ENCODE measurements at regions not wholly inside any gene's neighbourhood (a gene's known extent, or its start where the extent isn't known, plus 50 kb on each side); places are given as distances from the start of the nearest gene placed in this dataset.

- Histone ChIP-seq H3K4me3 (no peak overlapping the region), H3K4me1 (peaks cover 18% of the 10 kb centered on the region), H4K20me1 (ENCODE audit: low read depth) (no peaks in the 10 kb centered on the region), H3K9ac (no peak overlapping the region), H3K4me2 (no peak overlapping the region), H3K9me3 (ENCODE audit: low read depth) (no peaks in the 10 kb centered on the region), H3K27me3 (no peaks in the 10 kb centered on the region), H3F3A (ENCODE audit: low read depth) (no peaks in the 10 kb centered on the region), H3K79me2 (ENCODE audit: low read depth) (no peaks in the 10 kb centered on the region), H3K36me3 (no peaks in the 10 kb centered on the region), H2AFZ (replicated peaks) (no peak overlapping the region), H3K27ac (no peak overlapping the region)
- DNase-seq (ENCODE audit: low spot score) = no peak
- Mint-ChIP-seq H3K4me1 (peaks cover 4% of the 10 kb centered on the region), H3K9me3 (no peaks in the 10 kb centered on the region), H3K27ac (no peak overlapping the region), H3K36me3 (peaks cover 6% of the 10 kb centered on the region), H3K4me3 (no peak overlapping the region), H3K27me3 (ENCODE audit: insufficient read depth, low read depth) (no peaks in the 10 kb centered on the region)
- no peak for TF ChIP-seq CTCF (IDR thresholded peaks at IDR 0.05)
- no peak for TF ChIP-seq EZH2 (IDR thresholded peaks at IDR 0.05)
- TF ChIP-seq EZH2phosphoT487 (IDR thresholded peaks at IDR 0.05) = no peak
Observed at GRCh38 chr2:143955401-143956065, 564.4 kb downstream of the ZEB2 start.

GRCh38 chr2:143954844-143955243 is 565.1 kb downstream of the ZEB2 start:
- peaks cover 3% of the 10 kb centered on the region for H3K36me3 Mint-ChIP-seq
- Histone ChIP-seq H3K9me3 (ENCODE audit: low read depth) (no peaks in the 10 kb centered on the region), H3K4me1 (peaks cover 18% of the 10 kb centered on the region), H3K27ac (no peak overlapping the region), H3K79me2 (ENCODE audit: low read depth) (no peaks in the 10 kb centered on the region), H2AFZ (replicated peaks) (no peak overlapping the region), H3K27me3 (no peaks in the 10 kb centered on the region), H3K4me3 (no peak overlapping the region), H3K9ac (no peak overlapping the region), H3K36me3 (no peaks in the 10 kb centered on the region), H4K20me1 (ENCODE audit: low read depth) (no peaks in the 10 kb centered on the region), H3K4me2 (no peak overlapping the region), H3F3A (ENCODE audit: low read depth) (no peaks in the 10 kb centered on the region)
- H3K4me1 Mint-ChIP-seq = peaks cover 4% of the 10 kb centered on the region
- DNase-seq (ENCODE audit: low spot score) = no peak
- TF ChIP-seq CTCF (IDR thresholded peaks at IDR 0.05) (no peak), EZH2 (IDR thresholded peaks at IDR 0.05) (no peak), EZH2phosphoT487 (IDR thresholded peaks at IDR 0.05) (no peak)
- no peaks in the 10 kb centered on the region for H3K27me3 Mint-ChIP-seq (ENCODE audit: insufficient read depth, low read depth)
- H3K27ac Mint-ChIP-seq = no peak overlapping the region
- no peaks in the 10 kb centered on the region for H3K9me3 Mint-ChIP-seq
- no peak overlapping the region for H3K4me3 Mint-ChIP-seq

- H3K27me3 Mint-ChIP-seq (ENCODE audit: insufficient read depth, low read depth) = no peaks in the 10 kb centered on the region
- TF ChIP-seq CTCF (IDR thresholded peaks at IDR 0.05) = no peak
- TF ChIP-seq EZH2phosphoT487 (IDR thresholded peaks at IDR 0.05) = no peak
- TF ChIP-seq EZH2 (IDR thresholded peaks at IDR 0.05) = no peak
- no peak overlapping the region for H3K27ac ChIP-seq
- H3K36me3 Mint-ChIP-seq = peaks cover 3% of the 10 kb centered on the region
- no peaks in the 10 kb centered on the region for H3K36me3 ChIP-seq
- peaks cover 4% of the 10 kb centered on the region for H3K4me1 Mint-ChIP-seq
- H3K9me3 Mint-ChIP-seq = no peaks in the 10 kb centered on the region
- no peak overlapping the region for H3K4me3 ChIP-seq
- H3F3A ChIP-seq (ENCODE audit: low read depth) = no peaks in the 10 kb centered on the region
- no peak overlapping the region for H3K27ac Mint-ChIP-seq
- H3K4me1 ChIP-seq = peaks cover 18% of the 10 kb centered on the region
- DNase-seq (ENCODE audit: low spot score) = no peak
- no peak overlapping the region for H3K4me3 Mint-ChIP-seq
- H3K4me2 ChIP-seq = no peak overlapping the region
- H3K9ac ChIP-seq = no peak overlapping the region
- no peaks in the 10 kb centered on the region for H3K27me3 ChIP-seq
- H4K20me1 ChIP-seq (ENCODE audit: low read depth) = no peaks in the 10 kb centered on the region
- no peaks in the 10 kb centered on the region for H3K9me3 ChIP-seq (ENCODE audit: low read depth)
- no peaks in the 10 kb centered on the region for H3K79me2 ChIP-seq (ENCODE audit: low read depth)
- no peak overlapping the region for H2AFZ ChIP-seq (replicated peaks)
Observed at GRCh38 chr2:143954186-143954585, 565.7 kb downstream of the ZEB2 start.

Data from neural progenitor cell (in vitro differentiated cells).